Cardiac fibroblast (primary cell): ENCODE measurements at regions not wholly inside any gene's neighbourhood (a gene's known extent, or its start where the extent isn't known, plus 50 kb on each side); places are given as distances from the start of the nearest gene placed in this dataset.

ENCODE experiments used
- DNase-seq, 2 donors: peaks; one replicate each; pipeline versions ENCODE4 v3.0.0 to v3.0.0-alpha.2; 2010; ENCODE audit warnings: low read depth in 2 of 2
- H3K4me3 ChIP-seq, 2 donors: replicated peaks in 1 of 2; 1 replicate in 1 of 2; 2 replicates in 1 of 2; pipeline ENCODE4 v1.5.1; 2011; ENCODE audit warnings: low read depth in 2 of 2, low read length in 2 of 2, mild to moderate bottlenecking in 2 of 2, moderate library complexity in 1 of 2
- CTCF ChIP-seq: IDR thresholded peaks from one replicate; pipeline ENCODE4 v1.5.1; 2011; ENCODE audit warnings: low read depth, mild to moderate bottlenecking, low read length, inconsistent platforms

GRCh38 chr16:54815177-54815576 is 115.5 kb upstream of the IRX5 start:
- DNase-seq, result no peak
- no peak for TF ChIP-seq CTCF
- H3K4me3 ChIP-seq, result no peak overlapping the region

GRCh38 chr16:54813778-54814177 is 116.9 kb upstream of the IRX5 start:
- no peak for TF ChIP-seq CTCF
- H3K4me3 ChIP-seq, result no peak overlapping the region
- no peak for DNase-seq

GRCh38 chr16:54812229-54812628 is 118.4 kb upstream of the IRX5 start:
- H3K4me3 ChIP-seq, result no peak overlapping the region
- peak; percentile 27 for TF ChIP-seq CTCF
- DNase-seq, result peak; percentile 21 to 26

- no peak for DNase-seq
- no peak for TF ChIP-seq CTCF
- H3K4me3 ChIP-seq, result no peak overlapping the region
These were observed 121.8 kb upstream of the IRX5 start for GRCh38 chr16:54808890-54809289.

GRCh38 chr16:54806881-54807360 is 123.7 kb upstream of the IRX5 start:
- no peak for DNase-seq
- no peak overlapping the region for H3K4me3 ChIP-seq
- no peak for TF ChIP-seq CTCF

GRCh38 chr16:54806378-54806777 is 124.3 kb upstream of the IRX5 start:
- no peak for DNase-seq
- no peak overlapping the region for H3K4me3 ChIP-seq
- TF ChIP-seq CTCF, result no peak

GRCh38 chr16:54805648-54806047 is 125.0 kb upstream of the IRX5 start:
- TF ChIP-seq CTCF, result no peak
- DNase-seq, result no peak

More at GRCh38 chr16:54805648-54806047, 125.0 kb upstream of the IRX5 start:
- H3K4me3 ChIP-seq, result no peak overlapping the region
